Mesendoderm (in vitro differentiated cells): ENCODE measurements at regions not wholly inside any gene's neighbourhood (a gene's known extent, or its start where the extent isn't known, plus 50 kb on each side); places are given as distances from the start of the nearest gene placed in this dataset.

ENCODE experiments used
- DNase-seq: peaks from one replicate; pipeline ENCODE4 v3.0.0; 2013
- H2AK5ac ChIP-seq: 2 replicates; pipeline ENCODE4 v1.6.1; 2013; ENCODE audit warnings: low read length, inconsistent platforms
- H2BK120ac ChIP-seq: 2 replicates; pipeline ENCODE4 v1.6.1; 2013; ENCODE audit warnings: low read depth, mild to moderate bottlenecking, low read length, moderate library complexity, mixed read lengths
- H2BK15ac ChIP-seq: replicated peaks from 2 replicates; pipeline ENCODE4 v1.6.1; 2013; ENCODE audit warnings: low read depth, mild to moderate bottlenecking, moderate library complexity
- H2BK5ac ChIP-seq: 2 replicates; pipeline ENCODE4 v1.6.1; 2013; ENCODE audit warnings: low read length, inconsistent platforms
- H3K18ac ChIP-seq: 2 replicates; pipeline ENCODE4 v1.6.1; 2013; ENCODE audit warnings: mild to moderate bottlenecking, low read length, mixed read lengths
- H3K23ac ChIP-seq: one replicate; pipeline ENCODE4 v1.6.1; 2013; ENCODE audit warnings: low read length
- H3K27ac ChIP-seq: 2 replicates; pipeline ENCODE4 v1.5.1; 2013; ENCODE audit warnings: low read depth, mild to moderate bottlenecking, inconsistent platforms, low read length, moderate library complexity
- H3K27me3 ChIP-seq: 2 replicates; pipeline ENCODE4 v1.6.1; 2013; ENCODE audit warnings: low read length, control low read depth, mild to moderate bottlenecking, inconsistent platforms; ENCODE audit not compliant: insufficient read depth, poor library complexity
- H3K36me3 ChIP-seq: 2 replicates; pipeline ENCODE4 v1.6.1; 2013; ENCODE audit warnings: low read length, inconsistent platforms; ENCODE audit not compliant: control insufficient read depth, insufficient read depth
- H3K4ac ChIP-seq: one replicate; pipeline ENCODE4 v1.6.1; 2013; ENCODE audit warnings: low read depth, mild to moderate bottlenecking, low read length, moderate library complexity
- H3K4me1 ChIP-seq: 2 replicates; pipeline ENCODE4 v1.6.1; 2013; ENCODE audit warnings: low read depth, low read length, inconsistent platforms; ENCODE audit not compliant: control insufficient read depth
- H3K4me2 ChIP-seq: 2 replicates; pipeline ENCODE4 v1.6.1; 2013; ENCODE audit warnings: low read length
- H3K4me3 ChIP-seq: 2 replicates; pipeline ENCODE4 v1.5.1; 2013; ENCODE audit warnings: mild to moderate bottlenecking, low read length
- H3K56ac ChIP-seq: one replicate; pipeline ENCODE4 v1.6.1; 2013; ENCODE audit warnings: low read length
- H3K79me1 ChIP-seq: 2 replicates; pipeline ENCODE4 v1.6.1; 2013; ENCODE audit warnings: low read length, inconsistent platforms
- H3K79me2 ChIP-seq: 2 replicates; pipeline ENCODE4 v1.6.1; 2013; ENCODE audit warnings: mild to moderate bottlenecking, low read length; ENCODE audit not compliant: control insufficient read depth, insufficient read depth
- H3K9ac ChIP-seq: 2 replicates; pipeline ENCODE4 v1.6.1; 2013; ENCODE audit warnings: low read length, inconsistent platforms
- H4K5ac ChIP-seq: one replicate; pipeline ENCODE4 v1.6.1; 2013; ENCODE audit warnings: low read length
- H4K8ac ChIP-seq: one replicate; pipeline ENCODE4 v1.6.1; 2013; ENCODE audit warnings: low read depth, mild to moderate bottlenecking, control low read depth, low read length, moderate library complexity
- WGBS: extraction: QIAGEN DNeasy Blood & Tissue Kit; methylation state at CpG from one replicate; pipeline ENCODE4 v1.1.7; 2013; ENCODE audit warnings: low lambda C conversion rate, missing lambda C conversion rate; ENCODE audit not compliant: insufficient coverage; ENCODE audit errors: extremely low coverage; 5-methylcytosine and 5-hydroxymethylcytosine counted together

DNA sequence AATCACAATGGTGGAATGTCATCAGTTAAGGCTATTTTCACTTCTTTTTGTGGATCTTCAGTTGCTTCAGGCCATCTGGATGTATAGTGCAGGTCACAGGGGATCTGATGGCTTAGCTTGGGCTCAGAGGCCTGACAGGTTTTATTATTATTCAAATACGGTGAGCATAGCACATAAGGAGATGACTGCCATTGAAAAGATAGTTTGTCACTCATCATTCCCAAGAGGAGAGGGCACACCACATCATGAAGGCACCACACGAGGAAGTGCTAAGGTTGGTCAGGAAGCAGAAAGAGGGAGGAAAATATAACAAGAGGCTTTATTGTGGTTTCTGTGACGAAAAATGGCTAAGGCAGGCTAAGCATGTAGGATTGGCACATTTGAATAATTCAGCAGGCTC is 131.4 kb downstream of the CD8B2 start:
- no peak overlapping the region for H3K27ac ChIP-seq
- no peak overlapping the region for H3K18ac ChIP-seq
- no peak overlapping the region for H2BK5ac ChIP-seq
- H4K8ac ChIP-seq = no peak overlapping the region
- H2BK15ac ChIP-seq = no peak overlapping the region
- no peak overlapping the region for H2AK5ac ChIP-seq
- H3K4ac ChIP-seq = no peak overlapping the region
- no CpG with 5 or more reads among the region's 3 CpGs for WGBS
- no peak overlapping the region for H3K56ac ChIP-seq
- H3K27me3 ChIP-seq = no peaks in the 10 kb centered on the region
- H3K36me3 ChIP-seq = no peaks in the 10 kb centered on the region
- H3K23ac ChIP-seq = no peak overlapping the region
- no peaks in the 10 kb centered on the region for H3K79me1 ChIP-seq
- H3K4me2 ChIP-seq = no peak overlapping the region
- no peak overlapping the region for H3K4me3 ChIP-seq
- H3K9ac ChIP-seq = no peak overlapping the region
- DNase-seq = no peak
- H3K79me2 ChIP-seq = no peaks in the 10 kb centered on the region
- no peak overlapping the region for H4K5ac ChIP-seq
- H3K4me1 ChIP-seq = no peaks in the 10 kb centered on the region
- no peak overlapping the region for H2BK120ac ChIP-seq

DNA sequence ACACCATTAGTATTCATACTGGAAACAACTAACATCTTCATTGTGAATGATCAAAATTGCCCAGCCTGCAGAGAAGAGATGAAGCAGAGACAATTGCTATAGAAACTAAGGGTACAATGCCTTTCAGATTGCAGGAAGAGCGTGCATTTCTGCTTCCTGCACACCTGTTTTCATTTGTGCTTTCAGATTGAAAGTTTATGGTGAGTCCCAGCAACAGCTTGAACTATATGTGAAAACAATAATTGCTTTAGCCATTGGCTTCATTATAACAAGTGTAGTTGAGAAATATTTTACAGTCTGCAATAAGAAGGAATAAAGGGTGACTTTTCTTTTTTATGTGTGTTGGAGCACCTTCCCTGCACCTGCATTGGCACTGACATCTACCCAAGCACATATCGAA is 136.3 kb downstream of the CD8B2 start:
- DNase-seq = no peak
- H3K56ac ChIP-seq = no peak overlapping the region
- H3K4me1 ChIP-seq = no peaks in the 10 kb centered on the region
- H2BK15ac ChIP-seq = no peak overlapping the region
- H2AK5ac ChIP-seq = no peak overlapping the region
- no peak overlapping the region for H3K4me3 ChIP-seq
- H3K27ac ChIP-seq = no peak overlapping the region
- H3K27me3 ChIP-seq = no peaks in the 10 kb centered on the region
- no peak overlapping the region for H3K4me2 ChIP-seq
- H3K79me1 ChIP-seq = no peaks in the 10 kb centered on the region
- H2BK5ac ChIP-seq = no peak overlapping the region
- no peak overlapping the region for H4K8ac ChIP-seq
- no peaks in the 10 kb centered on the region for H3K79me2 ChIP-seq
- no peak overlapping the region for H3K23ac ChIP-seq
- no peak overlapping the region for H3K4ac ChIP-seq
- H3K36me3 ChIP-seq = no peaks in the 10 kb centered on the region
- H2BK120ac ChIP-seq = no peak overlapping the region
- H3K18ac ChIP-seq = no peak overlapping the region
- H4K5ac ChIP-seq = no peak overlapping the region
- WGBS = no CpG with 5 or more reads among the region's 2 CpGs
- no peak overlapping the region for H3K9ac ChIP-seq

- Histone ChIP-seq H2BK15ac (no peak overlapping the region), H3K18ac (no peak overlapping the region), H3K4me2 (no peak overlapping the region), H3K79me1 (no peaks in the 10 kb centered on the region), H3K9ac (no peak overlapping the region), H3K4me1 (no peaks in the 10 kb centered on the region), H2AK5ac (no peak overlapping the region), H2BK120ac (no peak overlapping the region), H3K4ac (no peak overlapping the region), H3K27ac (no peak overlapping the region), H3K36me3 (no peaks in the 10 kb centered on the region), H4K5ac (no peak overlapping the region), H3K79me2 (no peaks in the 10 kb centered on the region), H3K23ac (no peak overlapping the region), H3K27me3 (no peaks in the 10 kb centered on the region), H3K4me3 (no peak overlapping the region), H3K56ac (no peak overlapping the region), H4K8ac (no peak overlapping the region), H2BK5ac (no peak overlapping the region)
- no CpG with 5 or more reads among the region's 2 CpGs for WGBS
- no peak for DNase-seq
These were observed 137.7 kb downstream of the CD8B2 start for GRCh38 chr2:106624787-106625380.

DNA sequence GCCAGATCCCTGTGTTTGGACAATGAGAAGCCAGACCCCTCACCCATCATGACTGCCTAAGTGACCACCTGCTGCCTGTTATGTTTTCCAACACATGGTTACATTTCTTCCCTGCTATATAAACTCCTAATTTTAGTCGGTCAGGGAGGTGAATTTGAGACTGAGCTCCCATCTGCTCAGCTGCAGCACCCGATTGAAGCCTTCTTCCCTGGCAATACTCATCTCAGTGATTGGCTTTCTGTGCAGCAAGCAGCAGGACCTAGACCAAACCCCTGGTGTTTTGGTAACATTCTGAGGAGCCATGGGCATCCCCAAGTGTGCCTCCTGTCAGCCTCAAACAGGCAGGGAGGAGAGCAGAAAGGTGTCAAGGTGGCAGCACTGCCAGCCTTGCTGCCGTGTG is 141.2 kb downstream of the CD8B2 start:
- H2AK5ac ChIP-seq = no peak overlapping the region
- no peak overlapping the region for H3K56ac ChIP-seq
- no peak for DNase-seq
- H4K8ac ChIP-seq = no peak overlapping the region
- H3K4me1 ChIP-seq = no peaks in the 10 kb centered on the region
- no peak overlapping the region for H2BK15ac ChIP-seq
- H3K36me3 ChIP-seq = no peaks in the 10 kb centered on the region
- no peaks in the 10 kb centered on the region for H3K79me2 ChIP-seq
- H4K5ac ChIP-seq = no peak overlapping the region
- no peak overlapping the region for H3K27ac ChIP-seq
- H2BK5ac ChIP-seq = no peak overlapping the region
- no peak overlapping the region for H3K18ac ChIP-seq
- H3K4me3 ChIP-seq = no peak overlapping the region
- no peak overlapping the region for H2BK120ac ChIP-seq
- no peak overlapping the region for H3K9ac ChIP-seq
- no peaks in the 10 kb centered on the region for H3K27me3 ChIP-seq
- WGBS = no CpG with 5 or more reads among the region's 3 CpGs
- no peaks in the 10 kb centered on the region for H3K79me1 ChIP-seq
- H3K23ac ChIP-seq = no peak overlapping the region
- no peak overlapping the region for H3K4me2 ChIP-seq
- H3K4ac ChIP-seq = no peak overlapping the region

DNA sequence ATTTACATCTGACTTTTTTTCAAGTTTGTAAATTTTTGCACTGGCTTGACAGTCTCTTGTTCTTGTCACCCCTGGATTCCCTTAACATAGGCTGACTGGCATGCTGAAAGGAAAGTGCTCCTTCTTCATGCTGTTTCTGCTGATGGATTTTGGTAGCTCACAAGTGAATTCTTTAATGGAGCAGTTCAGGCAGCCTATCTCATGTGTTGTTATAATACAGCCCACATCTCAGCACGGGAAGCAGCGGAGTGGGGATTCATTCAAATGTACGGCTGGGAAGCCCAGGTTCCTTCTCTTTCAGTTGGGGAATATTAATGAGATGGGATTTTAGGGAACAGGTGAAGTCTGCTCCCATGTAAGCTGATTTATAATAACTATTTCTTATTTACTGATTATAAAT is 142.8 kb downstream of the CD8B2 start:
- Histone ChIP-seq H4K8ac (no peak overlapping the region), H3K9ac (no peak overlapping the region), H3K23ac (no peak overlapping the region), H2AK5ac (no peak overlapping the region), H2BK120ac (no peak overlapping the region), H3K36me3 (no peaks in the 10 kb centered on the region), H3K27ac (no peak overlapping the region), H3K4me2 (no peak overlapping the region), H3K79me1 (no peaks in the 10 kb centered on the region), H3K79me2 (no peaks in the 10 kb centered on the region), H2BK5ac (no peak overlapping the region), H3K4ac (no peak overlapping the region), H4K5ac (no peak overlapping the region), H2BK15ac (no peak overlapping the region), H3K18ac (no peak overlapping the region), H3K27me3 (no peaks in the 10 kb centered on the region), H3K4me3 (no peak overlapping the region), H3K56ac (no peak overlapping the region), H3K4me1 (no peaks in the 10 kb centered on the region)
- DNase-seq = no peak
- WGBS = no CpG with 5 or more reads among the region's 3 CpGs

DNA sequence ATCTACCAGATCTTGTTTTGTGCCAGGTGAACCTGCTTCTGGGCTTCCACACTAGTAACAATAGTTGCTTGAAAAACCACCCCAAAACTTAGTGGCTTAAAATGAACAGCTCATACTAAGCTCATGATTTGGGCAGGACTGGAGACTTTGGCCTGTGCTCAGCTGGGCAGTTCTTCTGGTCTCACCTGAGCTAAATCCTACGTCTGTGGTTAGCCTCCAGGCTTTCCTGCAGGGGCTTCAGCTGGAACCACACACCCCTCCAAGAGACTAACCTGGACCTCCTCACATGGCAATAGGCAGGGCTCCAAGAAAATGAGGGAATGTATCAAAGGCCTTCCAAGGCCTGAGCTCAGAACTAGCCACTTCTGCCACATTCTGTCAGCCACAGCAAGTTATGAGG is 144.1 kb downstream of the CD8B2 start:
- H2BK15ac ChIP-seq = no peak overlapping the region
- H4K5ac ChIP-seq = no peak overlapping the region
- H2BK5ac ChIP-seq = no peak overlapping the region
- H2AK5ac ChIP-seq = no peak overlapping the region
- no peak overlapping the region for H3K23ac ChIP-seq
- no peak overlapping the region for H3K4me3 ChIP-seq
- H3K4ac ChIP-seq = no peak overlapping the region
- no CpG with 5 or more reads among the region's 1 CpG for WGBS
- no peaks in the 10 kb centered on the region for H3K4me1 ChIP-seq
- H3K27me3 ChIP-seq = no peaks in the 10 kb centered on the region
- no peaks in the 10 kb centered on the region for H3K36me3 ChIP-seq
- H4K8ac ChIP-seq = no peak overlapping the region
- H3K18ac ChIP-seq = no peak overlapping the region
- no peak overlapping the region for H3K27ac ChIP-seq
- H3K4me2 ChIP-seq = no peak overlapping the region
- H3K56ac ChIP-seq = no peak overlapping the region
- no peaks in the 10 kb centered on the region for H3K79me1 ChIP-seq
- DNase-seq = no peak
- H3K9ac ChIP-seq = no peak overlapping the region
- H2BK120ac ChIP-seq = no peak overlapping the region
- H3K79me2 ChIP-seq = no peaks in the 10 kb centered on the region
